HG02571 (cell line): ENCODE measurements at regions not wholly inside any gene's neighbourhood (a gene's known extent, or its start where the extent isn't known, plus 50 kb on each side); places are given as distances from the start of the nearest gene placed in this dataset.
"Not testable (repeated sequence)": the region's sequence is repeated elsewhere in the genome, so short reads cannot be mapped to it uniquely, and the experiment has no call there.

ENCODE experiments used
- ATAC-seq: cut with Tn5 transposase; IDR thresholded peaks from one replicate; pipeline ENCODE4 v1.9.1; 2021; ENCODE audit warnings: mild to moderate bottlenecking, moderate library complexity; ENCODE audit not compliant: unreplicated experiment

DNA sequence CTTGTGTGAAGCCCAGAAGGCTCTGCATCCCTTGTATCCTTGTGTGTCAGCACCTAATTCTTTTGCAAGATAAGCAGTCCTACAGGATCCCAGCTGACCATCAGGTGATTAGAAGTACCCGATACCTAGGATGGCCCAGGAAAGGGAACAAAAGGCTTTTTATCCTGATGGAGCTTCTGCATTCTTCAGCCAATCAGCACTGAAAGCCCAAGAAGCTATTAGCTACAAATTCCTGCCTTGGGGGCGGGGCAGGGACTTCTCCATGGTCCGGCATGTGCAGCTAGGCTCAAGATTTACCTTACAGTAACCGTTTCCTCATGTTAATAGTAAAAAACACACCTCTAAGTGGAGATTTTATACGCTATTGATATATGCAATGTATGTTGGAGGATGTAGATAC, 264.6 kb upstream of the THUMPD2 start:
- no peak for ATAC-seq

DNA sequence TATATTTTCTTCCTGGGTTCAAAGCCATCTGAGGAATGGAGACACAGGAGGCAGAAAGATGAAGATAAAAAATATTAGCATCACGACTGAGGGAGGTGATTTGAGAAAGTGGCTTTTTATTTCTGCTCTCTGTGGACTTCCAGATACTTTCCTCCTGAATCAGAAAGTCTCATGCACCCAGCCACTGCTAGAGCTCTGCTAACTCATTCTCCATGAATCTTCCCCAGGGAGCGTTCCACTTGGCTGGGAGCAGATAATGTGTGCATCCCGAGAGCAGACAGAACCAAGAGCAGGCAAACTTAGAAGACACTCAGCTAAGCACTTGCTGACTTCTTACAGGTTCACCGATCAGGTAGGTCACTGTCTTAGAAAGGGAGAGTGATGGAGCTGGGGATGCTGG, 264.1 kb upstream of the THUMPD2 start:
- no peak for ATAC-seq

DNA sequence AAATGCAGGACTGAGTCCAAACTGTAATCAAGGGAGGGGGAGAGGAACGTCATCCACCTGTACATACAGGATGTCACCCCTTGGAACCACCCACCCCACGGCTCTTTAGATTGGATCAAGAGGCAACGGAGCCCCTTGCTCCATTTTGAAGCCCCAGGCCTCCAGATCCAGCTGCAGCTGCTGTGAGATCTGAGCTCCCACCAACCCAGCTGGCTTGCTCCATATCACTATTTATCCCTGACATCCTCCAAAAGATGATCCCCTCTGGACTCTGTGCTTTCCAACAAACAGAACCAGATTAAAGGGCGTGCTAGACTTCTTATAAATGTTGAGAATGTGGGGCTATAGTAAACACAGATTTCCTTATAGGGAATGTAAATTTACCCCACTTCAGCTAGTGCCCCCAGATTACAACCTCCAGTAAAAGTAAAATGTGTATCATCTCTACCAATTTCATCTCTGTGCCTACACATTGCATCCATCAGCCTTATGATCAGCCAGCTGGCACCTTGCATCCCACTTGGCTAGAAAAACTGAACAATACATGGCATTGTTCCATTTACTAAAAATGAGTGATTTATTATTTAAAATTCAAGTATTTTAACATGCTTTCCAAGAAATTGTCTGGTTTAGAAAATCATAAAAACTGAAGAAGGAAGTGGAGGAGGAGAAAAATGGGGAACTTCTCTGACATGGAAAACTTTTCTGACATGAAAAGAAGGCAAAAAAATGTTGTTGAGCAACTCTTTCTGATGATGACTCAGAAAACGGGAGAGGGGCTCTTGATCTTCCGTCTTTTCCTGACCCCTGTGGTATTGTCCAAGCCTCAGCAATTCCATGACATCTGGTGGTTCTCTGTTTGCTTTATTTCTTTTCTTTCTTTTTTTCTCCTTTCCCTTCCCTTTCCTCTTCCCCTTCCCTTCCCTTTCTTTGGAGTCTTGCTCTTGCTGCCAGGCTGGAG, 262.6 kb upstream of the THUMPD2 start:
- no peak for ATAC-seq

DNA sequence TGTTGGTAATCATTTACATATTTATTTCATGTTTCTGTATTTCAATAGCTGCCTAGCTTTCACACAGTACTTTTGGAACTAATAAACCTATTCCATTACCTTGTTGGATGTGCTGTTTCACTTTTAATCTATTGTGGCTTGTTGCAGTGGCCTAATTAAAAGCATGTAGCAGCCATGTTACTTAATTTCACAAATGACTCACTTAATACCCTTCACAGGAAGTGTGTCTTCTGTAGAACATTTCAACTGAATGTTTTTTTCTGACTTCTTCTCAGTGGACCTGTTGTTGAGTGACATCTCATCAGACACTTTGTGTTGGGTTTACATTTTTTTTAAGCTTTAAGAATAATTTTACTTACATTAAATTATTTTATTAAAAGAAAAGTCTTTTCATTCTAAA, 260.5 kb upstream of the THUMPD2 start:
- ATAC-seq: no peak

DNA sequence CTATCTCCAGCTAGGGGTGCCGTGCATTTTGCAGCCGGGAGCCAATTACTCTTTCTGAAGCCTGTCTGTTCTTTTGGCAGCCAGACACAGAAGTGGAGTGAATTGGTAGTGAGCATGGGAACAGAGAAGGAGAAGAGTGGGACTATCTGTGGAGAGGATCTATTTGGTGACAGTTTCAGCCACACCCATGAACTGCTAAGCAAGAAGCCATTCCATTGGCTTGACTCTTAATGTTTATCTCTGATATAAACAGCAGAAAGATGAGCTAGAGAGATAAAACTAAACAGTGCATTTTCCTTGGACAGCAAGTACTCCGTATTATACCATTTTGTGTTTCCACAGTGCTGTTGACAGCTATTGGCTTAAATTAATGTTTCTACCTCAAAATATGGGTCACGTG, 259.6 kb upstream of the THUMPD2 start:
- no peak for ATAC-seq

DNA sequence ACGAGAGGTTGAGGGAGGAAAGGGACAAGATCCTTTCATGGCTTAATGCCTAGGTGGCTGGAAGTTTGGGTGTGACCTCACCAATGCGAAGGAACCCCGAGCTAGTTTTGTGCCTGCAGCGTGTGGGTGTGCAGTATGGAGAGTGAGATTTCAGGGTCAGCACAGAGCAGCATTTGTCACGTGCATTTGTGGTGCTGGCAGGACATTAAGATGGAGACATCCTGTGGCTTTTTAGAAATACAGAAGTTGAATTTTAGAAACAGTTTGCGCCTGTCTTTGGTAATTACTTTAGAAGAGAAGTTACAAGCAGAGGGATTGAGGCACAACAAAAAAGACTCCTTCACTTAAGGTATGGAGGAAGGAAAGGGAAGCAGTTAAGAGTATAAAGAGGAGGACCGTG, 258.2 kb upstream of the THUMPD2 start:
- no peak for ATAC-seq

DNA sequence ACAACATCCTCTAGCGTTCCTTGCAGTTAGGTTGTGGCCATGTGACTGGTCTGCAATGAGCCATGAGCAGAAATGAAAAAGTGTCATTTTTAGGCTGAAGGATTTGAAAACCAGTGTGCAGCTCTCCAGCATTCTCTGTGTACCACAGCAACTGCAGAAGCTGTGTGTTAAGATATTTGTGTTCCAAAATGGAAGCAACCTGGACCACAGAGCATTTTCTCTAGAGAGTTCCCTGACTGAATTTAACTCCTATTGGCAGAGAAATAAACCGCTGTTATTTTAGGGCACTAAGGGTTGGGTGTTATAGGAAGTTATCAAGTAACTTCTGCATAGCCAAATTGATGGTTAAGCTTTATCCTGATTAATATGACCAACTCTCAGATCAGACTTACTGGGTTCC, 257.2 kb upstream of the THUMPD2 start:
- ATAC-seq: no peak

DNA sequence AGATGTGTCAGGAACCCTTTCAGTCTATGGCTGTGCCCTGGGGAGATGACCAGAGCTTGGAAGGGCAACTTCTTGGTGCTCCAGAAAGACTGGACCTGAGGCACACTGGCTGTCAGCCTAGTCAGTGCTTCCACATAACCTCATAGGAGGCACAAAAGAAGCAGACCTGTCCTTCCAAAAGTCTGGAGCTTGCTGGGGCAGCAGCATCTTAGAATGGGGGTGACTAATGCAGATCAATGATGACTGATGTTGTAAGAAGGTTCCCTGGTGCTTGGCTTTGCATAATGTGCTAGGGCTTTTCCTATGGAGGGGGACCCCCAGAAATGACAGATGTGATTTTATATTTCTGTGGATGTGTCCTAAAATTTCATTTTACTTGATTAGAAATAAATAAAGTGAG, 255.7 kb upstream of the THUMPD2 start:
- ATAC-seq: no peak

DNA sequence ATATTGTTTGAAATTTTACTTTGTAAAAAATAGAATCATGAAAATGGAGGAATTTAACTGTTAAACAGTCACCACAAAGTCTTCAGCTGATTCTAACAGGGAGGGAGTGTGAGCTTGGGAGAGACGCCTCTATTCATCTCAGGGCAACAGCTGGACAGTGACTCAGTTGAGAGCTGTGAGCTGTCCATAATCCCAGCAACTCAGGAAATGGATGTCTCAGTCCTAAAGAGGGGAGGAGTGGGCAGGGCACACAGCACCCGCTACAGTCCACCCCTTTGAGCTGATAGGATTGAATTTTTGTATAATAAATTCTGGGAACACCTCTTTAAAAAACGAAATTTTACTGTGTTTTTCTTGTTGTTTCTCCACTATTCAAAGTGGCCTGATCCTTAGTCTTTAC, 255.1 kb upstream of the THUMPD2 start:
- ATAC-seq: no peak

DNA sequence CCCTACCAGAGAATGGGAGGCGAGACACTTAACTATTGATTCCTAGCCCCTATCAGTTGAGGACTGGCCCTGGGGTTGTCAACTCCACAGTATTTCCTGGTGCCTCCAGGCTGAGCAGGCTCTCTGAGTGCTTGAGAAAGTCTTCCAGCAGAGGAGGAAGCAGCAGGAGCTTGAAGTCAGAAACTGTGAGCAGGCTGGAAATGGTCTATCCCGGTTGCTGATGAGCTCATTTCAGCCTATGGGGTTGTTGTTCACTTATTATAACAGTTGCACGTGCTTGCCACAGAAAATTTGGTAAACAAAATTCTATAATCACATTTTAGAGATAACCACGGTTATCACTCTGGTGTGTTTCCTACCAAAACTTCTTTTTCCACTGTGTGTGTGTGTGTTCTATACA, 254.7 kb upstream of the THUMPD2 start:
- ATAC-seq: no peak

DNA sequence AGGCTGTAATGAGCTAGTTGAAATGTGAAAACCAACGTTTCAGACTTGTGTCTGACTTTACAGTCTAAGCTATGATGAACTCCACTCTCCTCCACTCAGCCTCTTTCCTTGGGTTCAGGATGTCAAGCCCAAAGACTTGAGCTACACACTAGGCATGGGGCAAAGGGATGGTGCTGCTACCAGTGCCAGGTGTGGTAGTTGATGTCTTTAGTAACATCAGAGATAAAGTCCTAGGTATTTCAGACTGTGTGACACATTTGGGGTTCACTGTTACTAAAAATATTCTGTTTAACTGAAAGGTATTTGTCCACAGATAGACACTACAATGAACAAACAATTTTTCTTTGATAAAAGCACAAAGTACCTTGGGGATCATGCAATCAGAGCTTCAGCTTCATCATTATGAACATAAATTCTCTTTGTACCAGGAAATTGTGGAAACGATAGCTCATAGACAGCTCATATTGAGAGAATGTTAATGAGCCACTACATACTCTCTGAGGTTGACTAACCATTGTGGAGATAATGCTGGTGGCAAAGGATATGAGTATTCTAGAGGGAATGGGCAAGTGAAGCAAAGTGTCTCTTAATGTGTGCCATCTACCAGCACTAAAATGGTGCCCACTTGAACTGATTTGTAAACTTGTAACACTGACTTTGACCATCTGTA, 253.7 kb upstream of the THUMPD2 start:
- no peak for ATAC-seq

DNA sequence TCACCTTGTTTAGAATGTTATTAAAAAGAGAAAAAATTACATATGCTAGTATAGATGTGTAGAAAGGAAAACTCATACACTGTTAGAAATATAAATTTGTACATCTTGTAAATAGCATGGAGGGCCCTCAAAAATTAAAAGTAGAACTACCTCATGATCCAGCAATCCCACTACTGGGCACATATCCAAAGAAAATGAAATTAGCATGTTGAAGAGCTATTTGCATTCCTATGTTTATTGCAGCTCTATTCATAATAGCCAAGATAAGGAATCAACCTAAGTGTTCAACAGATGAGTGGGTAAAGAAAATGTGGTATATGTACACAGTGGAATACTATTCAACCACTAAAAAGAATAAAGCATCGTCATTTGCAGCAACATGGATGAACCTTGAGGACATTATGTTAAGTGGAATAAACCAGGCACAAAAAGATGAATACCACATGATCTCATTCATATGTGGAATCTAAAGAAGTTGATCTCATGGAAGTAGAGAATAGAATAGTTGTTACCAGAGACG, 251.5 kb upstream of the THUMPD2 start:
- no peak for ATAC-seq

DNA sequence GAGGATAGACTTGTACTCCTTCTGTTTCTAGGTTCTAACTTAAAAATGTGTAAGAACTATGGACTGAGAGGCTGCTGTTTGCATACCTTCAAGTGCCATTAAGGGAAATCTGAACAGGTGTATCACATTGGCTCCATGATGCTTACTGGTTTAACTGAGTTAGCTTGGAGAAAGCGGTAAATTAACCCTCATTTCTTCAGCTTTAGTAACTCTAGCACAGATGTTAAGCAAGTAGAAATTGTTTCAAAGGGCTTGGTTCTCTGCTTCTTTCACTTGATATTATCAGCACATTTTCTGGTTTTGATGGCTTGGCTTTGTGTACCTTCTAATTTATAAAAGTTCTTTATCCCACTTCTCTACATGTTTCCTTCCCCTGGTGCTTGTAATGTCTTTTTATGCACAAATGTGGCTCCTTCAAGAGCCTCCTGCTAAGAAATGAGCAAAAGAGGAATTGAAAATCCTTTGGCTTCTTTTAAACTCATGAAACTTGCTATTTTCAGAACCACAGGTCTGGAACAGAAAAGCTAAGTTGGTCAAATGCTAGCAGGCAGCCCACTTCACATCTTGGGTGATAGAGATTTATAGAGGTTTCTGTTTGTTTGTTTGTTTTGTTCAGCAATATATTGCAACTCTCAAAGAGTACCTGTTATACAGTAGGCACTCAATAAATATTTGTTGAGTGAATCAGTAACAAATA, 249.9 kb upstream of the THUMPD2 start:
- ATAC-seq: peak; percentile 75

DNA sequence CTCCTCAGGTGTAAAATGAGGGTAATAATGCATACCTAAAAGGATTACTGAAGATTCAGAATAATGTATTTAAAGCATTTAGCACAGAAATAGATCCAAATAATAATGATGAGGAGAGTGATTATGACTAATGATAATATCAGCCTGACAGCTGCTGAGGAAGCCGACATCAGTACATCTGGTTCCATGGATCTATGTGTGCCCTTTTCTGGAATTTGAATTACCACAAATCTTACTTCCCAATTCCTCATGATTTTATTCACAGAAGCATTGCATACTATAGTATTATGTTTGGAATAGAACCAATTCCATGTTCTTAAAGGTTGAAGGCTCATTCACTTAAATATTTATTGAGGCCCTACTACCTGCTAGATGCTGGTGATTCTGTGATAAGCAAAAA, 248.9 kb upstream of the THUMPD2 start:
- ATAC-seq: no peak

DNA sequence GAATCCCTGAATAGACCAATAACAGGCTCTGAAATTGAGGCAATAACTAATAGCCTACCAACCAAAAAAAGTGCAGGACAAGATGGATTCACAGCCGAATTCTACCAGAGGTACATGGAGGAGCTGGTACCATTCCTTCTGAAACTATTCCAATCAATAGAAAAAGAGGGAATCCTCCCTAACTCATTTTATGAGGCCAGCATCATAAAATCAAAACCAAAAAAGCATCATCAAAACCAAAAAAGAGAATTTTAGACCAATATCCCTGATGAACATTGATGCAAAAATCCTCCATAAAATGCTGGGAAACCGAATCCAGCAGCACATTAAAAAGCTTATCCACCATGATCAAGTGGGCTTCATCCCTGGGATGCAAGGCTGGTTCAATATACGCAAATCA, 246.2 kb upstream of the THUMPD2 start:
- not testable (repeated sequence) for ATAC-seq

DNA sequence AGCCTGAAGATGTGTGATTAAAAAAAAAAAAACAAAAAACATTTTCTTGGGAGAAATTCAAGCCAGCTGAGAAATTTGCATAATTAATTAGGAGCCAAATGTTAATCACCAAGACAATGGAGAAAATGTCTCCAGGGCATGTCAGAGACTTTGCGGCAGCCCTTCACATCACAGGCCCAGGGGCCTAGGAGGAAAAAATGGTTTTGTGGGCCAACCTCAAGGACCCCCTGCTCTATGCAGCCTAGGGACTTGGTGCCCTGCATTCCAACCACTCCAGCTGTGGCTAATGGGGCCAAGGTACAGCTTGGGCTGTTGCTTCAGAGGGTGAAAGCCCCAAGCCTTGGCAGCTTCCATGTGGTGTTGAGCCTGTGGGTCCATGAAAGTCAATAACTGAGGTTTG, 241.9 kb upstream of the THUMPD2 start:
- no peak for ATAC-seq

DNA sequence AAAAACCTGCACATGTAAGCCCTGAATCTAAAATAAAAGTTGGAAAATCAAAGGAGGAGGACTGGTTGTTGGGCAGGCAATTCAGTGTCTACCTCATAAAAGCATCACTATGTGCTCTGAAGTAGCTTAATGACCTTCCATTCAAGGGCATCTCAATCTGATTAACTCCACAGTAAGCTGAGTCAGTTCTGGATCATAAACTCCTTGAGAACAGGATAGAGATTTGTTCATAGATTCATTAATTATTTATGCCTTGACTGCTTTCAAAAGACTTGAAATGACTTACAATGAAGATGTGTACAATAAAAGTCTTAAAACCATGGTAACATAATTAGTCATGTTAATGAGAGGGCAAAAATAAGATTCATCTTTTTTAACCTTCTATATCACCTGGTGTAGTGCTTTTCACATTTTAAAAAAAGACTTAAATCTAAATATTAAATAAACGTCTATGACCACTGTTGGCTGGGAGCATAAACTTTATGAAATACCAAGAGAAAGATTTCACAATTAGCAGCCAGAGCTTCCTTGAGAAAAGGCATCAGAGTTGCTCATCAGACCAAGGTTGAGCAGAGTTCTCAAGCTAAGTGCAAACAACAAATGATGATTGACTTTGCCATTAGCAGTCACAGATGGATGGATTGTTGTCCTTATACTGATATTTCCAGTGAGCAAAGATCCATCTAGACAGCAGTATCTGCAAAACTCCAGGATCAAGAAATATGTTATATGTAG, 237.3 kb upstream of the THUMPD2 start:
- no peak for ATAC-seq

DNA sequence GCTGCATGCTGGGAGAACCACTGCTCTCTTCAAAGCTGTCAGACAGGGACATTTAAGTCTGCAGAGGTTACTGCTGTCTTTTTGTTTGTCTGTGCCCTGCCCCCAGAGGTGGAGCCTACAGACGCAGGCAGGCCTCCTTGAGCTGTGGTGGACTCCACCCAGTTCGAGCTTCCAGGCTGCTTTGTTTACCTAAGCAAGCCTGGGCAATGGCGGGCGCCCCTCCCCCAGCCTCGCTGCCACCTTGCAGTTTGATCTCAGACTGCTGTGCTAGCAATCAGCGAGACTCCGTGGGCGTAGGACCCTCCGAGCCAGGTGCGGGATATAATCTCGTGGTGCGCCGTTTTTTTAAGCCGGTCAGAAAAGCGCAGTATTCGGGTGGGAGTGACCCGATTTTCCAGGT, 234.9 kb upstream of the THUMPD2 start:
- not testable (repeated sequence) for ATAC-seq

DNA sequence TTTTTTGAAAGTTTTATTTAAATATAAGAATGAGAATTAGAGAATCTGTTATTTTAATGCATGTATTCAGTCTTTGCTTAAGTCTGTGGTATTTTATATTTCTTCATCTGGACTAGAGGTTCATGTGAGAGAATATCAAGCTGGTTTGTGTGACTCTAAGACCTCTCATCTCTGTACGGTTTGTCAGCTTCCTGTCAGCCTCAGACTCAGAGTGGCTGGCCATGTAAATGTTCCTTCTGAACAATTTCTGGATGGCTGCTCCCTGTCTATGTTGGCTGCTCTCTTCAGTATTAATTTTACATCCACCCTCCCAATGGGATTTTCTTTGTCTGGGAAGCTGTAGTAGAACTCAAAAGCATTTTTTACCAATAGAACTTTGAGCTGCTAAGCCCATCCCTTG, 225.3 kb upstream of the THUMPD2 start:
- ATAC-seq: no peak

DNA sequence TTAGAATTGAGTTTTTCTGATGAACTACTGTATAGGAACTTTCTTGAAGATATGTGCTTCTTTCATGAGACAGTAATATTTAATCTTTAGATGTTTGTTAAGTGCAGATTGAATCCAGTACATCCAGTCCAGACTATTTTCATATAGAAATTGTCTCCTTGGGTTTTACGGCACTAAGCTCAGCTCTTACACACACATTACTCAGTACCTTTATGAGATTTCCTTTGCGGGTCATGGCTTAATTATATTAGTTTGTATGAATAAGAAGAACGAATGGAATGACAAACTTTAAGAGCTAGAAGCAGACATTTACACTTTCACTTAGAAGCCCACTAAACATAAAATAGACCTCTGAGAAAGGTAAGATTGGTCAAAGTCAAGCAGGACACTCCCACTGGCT, 223.3 kb upstream of the THUMPD2 start:
- no peak for ATAC-seq

DNA sequence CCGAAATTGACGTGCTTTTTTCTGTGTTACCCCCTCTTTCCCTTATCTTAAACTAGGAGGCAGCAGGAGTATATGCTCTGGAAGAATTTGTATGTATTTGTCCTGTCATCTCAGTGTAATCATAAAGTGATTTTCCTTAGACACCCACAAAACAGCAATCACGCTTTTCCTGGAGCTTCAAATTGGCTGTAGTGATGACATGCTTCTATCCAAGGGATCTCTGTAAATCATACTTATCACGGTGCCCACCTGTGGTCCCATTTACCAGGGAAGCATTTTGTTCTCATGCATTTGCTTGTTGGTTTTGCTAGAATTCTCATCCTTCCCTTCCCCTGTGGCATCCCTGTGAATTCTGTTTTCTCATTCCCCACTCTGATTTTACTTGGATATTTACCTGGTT, 220.8 kb upstream of the THUMPD2 start:
- ATAC-seq: no peak
